ENCODE measurements at regions not wholly inside any gene's neighbourhood (a gene's known extent, or its start where the extent isn't known, plus 50 kb on each side); places are given as distances from the start of the nearest gene placed in this dataset.

DNA sequence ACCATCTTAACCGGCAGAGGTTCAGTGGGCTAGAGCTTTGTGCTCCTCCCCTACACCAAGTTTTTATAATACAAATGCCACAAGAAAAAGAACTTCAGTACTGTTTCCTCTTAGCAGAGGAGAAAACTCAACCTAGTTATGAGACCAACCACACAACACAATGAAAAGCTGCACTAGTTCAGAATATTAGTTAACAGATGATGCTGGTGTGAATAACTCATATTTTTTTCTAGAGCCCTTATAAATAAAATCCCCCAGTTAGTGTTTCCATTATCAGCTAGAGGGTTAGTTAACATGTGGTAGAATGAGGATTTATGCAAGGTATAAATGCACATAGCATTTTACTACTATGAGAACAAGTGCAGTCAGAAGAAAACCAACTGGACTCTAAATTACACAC lies 61.9 kb upstream of the AMN1 start:
- no peak for DNase-seq (ENCODE audit: low spot score)
- in situ Hi-C loops (cut with MboI; ENCODE audit: low pct_unique_long_range_greater_than_20kb, low sequenced_read_pairs, unreplicated experiment), result no loop called here
- TF ChIP-seq, protein P1, sequence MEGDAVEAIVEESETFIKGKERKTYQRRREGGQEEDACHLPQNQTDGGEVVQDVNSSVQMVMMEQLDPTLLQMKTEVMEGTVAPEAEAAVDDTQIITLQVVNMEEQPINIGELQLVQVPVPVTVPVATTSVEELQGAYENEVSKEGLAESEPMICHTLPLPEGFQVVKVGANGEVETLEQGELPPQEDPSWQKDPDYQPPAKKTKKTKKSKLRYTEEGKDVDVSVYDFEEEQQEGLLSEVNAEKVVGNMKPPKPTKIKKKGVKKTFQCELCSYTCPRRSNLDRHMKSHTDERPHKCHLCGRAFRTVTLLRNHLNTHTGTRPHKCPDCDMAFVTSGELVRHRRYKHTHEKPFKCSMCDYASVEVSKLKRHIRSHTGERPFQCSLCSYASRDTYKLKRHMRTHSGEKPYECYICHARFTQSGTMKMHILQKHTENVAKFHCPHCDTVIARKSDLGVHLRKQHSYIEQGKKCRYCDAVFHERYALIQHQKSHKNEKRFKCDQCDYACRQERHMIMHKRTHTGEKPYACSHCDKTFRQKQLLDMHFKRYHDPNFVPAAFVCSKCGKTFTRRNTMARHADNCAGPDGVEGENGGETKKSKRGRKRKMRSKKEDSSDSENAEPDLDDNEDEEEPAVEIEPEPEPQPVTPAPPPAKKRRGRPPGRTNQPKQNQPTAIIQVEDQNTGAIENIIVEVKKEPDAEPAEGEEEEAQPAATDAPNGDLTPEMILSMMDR (IDR thresholded peaks at IDR 0.05; ENCODE audit: extremely low read depth, insufficient read depth, missing control alignments), result no peak

DNA sequence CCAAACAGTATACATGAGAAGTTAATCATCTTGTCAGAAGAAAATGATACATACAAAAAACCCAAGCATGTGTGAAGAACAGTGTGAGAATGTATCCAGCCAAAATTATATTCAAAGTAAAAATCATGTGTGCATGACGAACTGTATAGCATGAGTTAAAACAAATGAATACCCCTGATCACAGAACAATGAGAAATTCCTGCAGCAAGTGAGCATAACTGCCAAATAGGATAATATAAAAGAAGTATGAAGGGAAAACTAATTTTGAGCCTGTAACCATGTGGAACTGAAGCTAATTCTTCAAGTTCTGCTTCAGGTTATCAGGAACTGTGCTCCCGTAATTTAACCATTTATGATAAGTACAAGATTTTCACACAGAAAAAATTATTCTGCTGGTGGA lies 56.5 kb upstream of the AMN1 start:
- DNase-seq (ENCODE audit: low spot score), result no peak
- in situ Hi-C loops (cut with MboI; ENCODE audit: low pct_unique_long_range_greater_than_20kb, low sequenced_read_pairs, unreplicated experiment), result no loop called here
- TF ChIP-seq, protein P1 (IDR thresholded peaks at IDR 0.05; ENCODE audit: extremely low read depth, insufficient read depth, missing control alignments), result no peak

DNA sequence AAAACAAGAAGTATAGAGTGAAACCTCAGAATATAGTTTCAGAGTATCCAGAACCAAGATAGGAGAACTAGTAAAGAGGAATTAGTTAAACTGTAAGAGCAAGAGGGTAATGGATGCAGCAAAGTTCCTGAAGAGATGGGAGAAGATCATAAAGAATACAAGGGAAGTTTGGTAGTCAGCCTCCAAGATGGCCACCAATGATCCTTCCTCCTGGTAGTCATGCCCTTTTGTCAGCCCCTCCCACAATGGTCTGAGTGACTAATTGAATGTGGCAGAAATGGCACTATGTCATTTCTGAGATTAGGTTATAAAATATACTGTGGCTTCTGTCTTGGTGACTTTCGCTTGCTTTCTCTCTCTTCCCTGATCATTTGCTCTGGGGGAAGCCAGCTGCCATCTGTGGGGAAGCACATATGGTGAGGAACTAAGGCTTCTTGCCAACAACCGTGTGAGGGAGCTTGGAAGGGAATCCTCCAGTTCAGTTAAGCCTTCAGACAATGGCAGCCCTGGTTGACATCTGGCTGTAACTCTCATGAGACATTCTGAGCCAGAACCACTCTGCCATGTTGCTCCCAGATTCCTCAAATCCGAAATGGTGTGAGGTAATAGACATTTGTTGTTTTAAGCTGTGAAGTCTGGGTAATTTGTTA lies 55.3 kb upstream of the AMN1 start:
- in situ Hi-C loops (cut with MboI; ENCODE audit: low pct_unique_long_range_greater_than_20kb, low sequenced_read_pairs, unreplicated experiment), result no loop called here
- TF ChIP-seq, protein P1 (IDR thresholded peaks at IDR 0.05; ENCODE audit: extremely low read depth, insufficient read depth, missing control alignments), result no peak
- DNase-seq (ENCODE audit: low spot score), result no peak

DNA sequence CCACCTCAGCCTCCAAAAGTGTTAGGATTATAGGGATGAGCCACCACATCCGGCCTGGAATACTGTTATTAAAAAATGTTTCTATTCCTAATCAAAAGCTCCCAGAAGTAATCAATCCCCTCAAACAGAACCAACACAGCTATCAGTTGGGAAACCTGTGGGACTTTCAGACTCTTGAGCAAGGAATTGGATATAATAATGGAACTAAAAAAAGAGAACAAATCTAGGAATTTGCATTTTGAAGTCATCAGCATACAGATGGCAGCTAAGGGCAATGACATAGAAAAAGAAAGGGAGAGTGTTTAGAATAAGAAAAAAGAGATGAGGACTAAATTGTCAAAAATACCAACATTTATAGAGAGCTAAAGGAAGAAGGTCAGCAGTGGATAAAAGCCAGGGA lies 54.7 kb upstream of the AMN1 start:
- TF ChIP-seq, protein P1 (IDR thresholded peaks at IDR 0.05; ENCODE audit: extremely low read depth, insufficient read depth, missing control alignments), result no peak
- no peak for DNase-seq (ENCODE audit: low spot score)
- in situ Hi-C loops (cut with MboI; ENCODE audit: low pct_unique_long_range_greater_than_20kb, low sequenced_read_pairs, unreplicated experiment), result no loop called here

DNA sequence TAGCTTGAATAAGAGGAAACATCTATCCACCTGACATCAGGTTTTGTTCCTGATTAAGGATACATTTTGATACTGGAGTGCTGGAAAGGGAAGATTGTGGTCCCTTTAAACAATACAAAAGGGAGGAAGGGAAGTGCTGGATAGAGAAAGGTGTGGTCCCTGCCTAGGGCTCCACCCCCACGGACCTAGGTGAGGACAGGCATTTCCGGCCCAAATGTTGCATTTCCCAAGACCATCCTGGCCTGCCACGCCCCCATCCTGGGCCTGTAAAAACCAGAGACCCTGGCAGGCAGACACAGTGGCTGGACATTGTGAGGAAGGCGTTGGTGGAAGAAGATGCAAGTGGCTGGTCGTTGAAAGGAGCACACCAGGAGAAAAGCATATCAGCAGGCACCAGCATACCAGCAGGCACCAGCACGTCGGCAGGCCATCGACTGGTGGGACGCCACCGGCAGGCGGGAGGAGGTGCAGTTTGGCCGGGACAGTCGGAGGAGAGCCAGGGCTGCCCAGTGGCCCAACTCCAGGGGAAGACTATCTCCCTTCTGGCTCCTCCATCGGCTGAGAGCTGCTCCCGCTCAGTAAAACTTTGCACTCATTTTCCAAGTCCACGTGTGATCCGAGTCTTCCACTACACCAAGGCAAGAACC lies 53.2 kb upstream of the AMN1 start:
- DNase-seq (ENCODE audit: low spot score), result no peak
- TF ChIP-seq, protein P1 (IDR thresholded peaks at IDR 0.05; ENCODE audit: extremely low read depth, insufficient read depth, missing control alignments), result no peak
- in situ Hi-C loops (cut with MboI; ENCODE audit: low pct_unique_long_range_greater_than_20kb, low sequenced_read_pairs, unreplicated experiment), result no loop called here

DNA sequence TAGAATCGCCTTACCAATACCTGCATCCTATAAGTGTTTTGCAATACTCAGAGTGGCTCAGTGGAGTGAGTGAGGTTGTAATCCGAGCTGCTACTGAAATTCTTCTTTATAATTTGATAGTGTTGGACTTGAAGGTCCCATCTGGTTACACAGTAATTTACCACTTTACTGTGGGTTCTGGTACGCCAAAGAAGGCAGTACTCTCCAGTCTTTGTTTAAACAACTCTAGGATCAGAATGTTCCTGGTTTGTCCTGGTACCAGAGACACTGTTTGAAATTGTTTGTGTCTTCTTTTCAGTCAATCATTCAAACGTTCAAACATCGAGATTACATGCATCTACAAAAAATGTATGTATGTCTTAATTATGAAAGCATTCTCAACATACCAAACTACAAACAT lies 51.3 kb upstream of the AMN1 start:
- DNase-seq (ENCODE audit: low spot score), result no peak
- in situ Hi-C loops (cut with MboI; ENCODE audit: low pct_unique_long_range_greater_than_20kb, low sequenced_read_pairs, unreplicated experiment), result no loop called here
- TF ChIP-seq, protein P1 (IDR thresholded peaks at IDR 0.05; ENCODE audit: extremely low read depth, insufficient read depth, missing control alignments), result no peak
